ENCODE measurements at regions not wholly inside any gene's neighbourhood (a gene's known extent, or its start where the extent isn't known, plus 50 kb on each side); places are given as distances from the start of the nearest gene placed in this dataset.

DNA sequence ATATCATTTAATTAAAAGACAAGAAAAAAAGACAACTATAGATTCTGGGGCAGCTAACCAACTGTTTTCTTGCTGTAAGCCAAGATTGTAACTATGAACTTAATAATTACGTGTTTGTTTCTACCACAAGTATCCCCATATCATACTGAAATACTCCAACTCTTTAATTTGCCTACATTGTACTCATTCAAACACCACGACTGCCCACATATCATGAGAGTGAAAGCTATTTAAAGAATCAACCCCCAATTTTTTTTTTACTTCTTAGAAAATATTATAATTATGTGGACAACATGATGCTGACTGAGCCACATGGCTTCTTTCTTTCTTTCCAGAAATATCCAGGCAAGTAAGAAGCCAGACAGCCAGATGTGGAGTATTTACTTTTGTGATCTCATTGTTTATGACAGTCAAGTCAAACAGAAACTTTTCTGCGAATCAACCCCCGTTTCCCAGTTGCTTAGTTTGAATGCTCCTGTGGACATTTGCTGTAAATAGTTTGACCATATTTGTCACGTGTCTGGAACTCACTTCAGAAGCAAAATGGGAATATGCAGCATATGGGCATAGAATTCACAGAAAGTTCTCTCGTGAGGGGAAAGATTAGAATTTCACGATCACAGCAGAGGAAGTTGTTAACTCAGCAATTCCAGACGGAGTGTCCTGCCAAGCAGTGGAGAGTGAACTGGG, 126.8 kb upstream of the PSMD7 start:
- Histone ChIP-seq H3K27me3 (ENCODE audit: control insufficient read depth, insufficient read depth, low read length) (no peaks in the 10 kb centered on the region), H3K27ac (ENCODE audit: low read length) (no peak overlapping the region), H3K9ac (ENCODE audit: low read length) (no peak overlapping the region), H3K9me3 (ENCODE audit: control insufficient read depth, low read depth, low read length) (no peaks in the 10 kb centered on the region), H3K36me3 (ENCODE audit: control insufficient read depth, low read depth, low read length) (no peaks in the 10 kb centered on the region), H3K4me1 (ENCODE audit: control insufficient read depth, low read depth, low read length) (no peaks in the 10 kb centered on the region), H3K4me3 (ENCODE audit: low read length) (no peak overlapping the region)

GRCh38 chr16:74169066-74169465, 127.5 kb upstream of the PSMD7 start:
- Histone ChIP-seq H3K9ac (ENCODE audit: low read length) (no peak overlapping the region), H3K27ac (ENCODE audit: low read length) (no peak overlapping the region), H3K4me3 (ENCODE audit: low read length) (no peak overlapping the region), H3K9me3 (ENCODE audit: control insufficient read depth, low read depth, low read length) (no peaks in the 10 kb centered on the region), H3K36me3 (ENCODE audit: control insufficient read depth, low read depth, low read length) (no peaks in the 10 kb centered on the region), H3K27me3 (ENCODE audit: control insufficient read depth, insufficient read depth, low read length) (no peaks in the 10 kb centered on the region), H3K4me1 (ENCODE audit: control insufficient read depth, low read depth, low read length) (no peaks in the 10 kb centered on the region)

- H3K9me3 ChIP-seq (ENCODE audit: control insufficient read depth, low read depth, low read length), result no peaks in the 10 kb centered on the region
- H3K4me3 ChIP-seq (ENCODE audit: low read length), result no peak overlapping the region
- no peaks in the 10 kb centered on the region for H3K27me3 ChIP-seq (ENCODE audit: control insufficient read depth, insufficient read depth, low read length)
Measured at GRCh38 chr16:74168445-74168844, 128.2 kb upstream of the PSMD7 start.

GRCh38 chr16:74166456-74166855, 130.2 kb upstream of the PSMD7 start:
- Histone ChIP-seq H3K27ac (ENCODE audit: low read length) (no peak overlapping the region), H3K4me3 (ENCODE audit: low read length) (no peak overlapping the region), H3K4me1 (ENCODE audit: control insufficient read depth, low read depth, low read length) (no peaks in the 10 kb centered on the region), H3K9me3 (ENCODE audit: control insufficient read depth, low read depth, low read length) (no peaks in the 10 kb centered on the region), H3K9ac (ENCODE audit: low read length) (no peak overlapping the region), H3K27me3 (ENCODE audit: control insufficient read depth, insufficient read depth, low read length) (no peaks in the 10 kb centered on the region), H3K36me3 (ENCODE audit: control insufficient read depth, low read depth, low read length) (no peaks in the 10 kb centered on the region)

More at GRCh38 chr16:74168445-74168844, 128.2 kb upstream of the PSMD7 start:
- Histone ChIP-seq H3K27ac (ENCODE audit: low read length) (no peak overlapping the region), H3K36me3 (ENCODE audit: control insufficient read depth, low read depth, low read length) (no peaks in the 10 kb centered on the region), H3K4me1 (ENCODE audit: control insufficient read depth, low read depth, low read length) (no peaks in the 10 kb centered on the region), H3K9ac (ENCODE audit: low read length) (no peak overlapping the region)

DNA sequence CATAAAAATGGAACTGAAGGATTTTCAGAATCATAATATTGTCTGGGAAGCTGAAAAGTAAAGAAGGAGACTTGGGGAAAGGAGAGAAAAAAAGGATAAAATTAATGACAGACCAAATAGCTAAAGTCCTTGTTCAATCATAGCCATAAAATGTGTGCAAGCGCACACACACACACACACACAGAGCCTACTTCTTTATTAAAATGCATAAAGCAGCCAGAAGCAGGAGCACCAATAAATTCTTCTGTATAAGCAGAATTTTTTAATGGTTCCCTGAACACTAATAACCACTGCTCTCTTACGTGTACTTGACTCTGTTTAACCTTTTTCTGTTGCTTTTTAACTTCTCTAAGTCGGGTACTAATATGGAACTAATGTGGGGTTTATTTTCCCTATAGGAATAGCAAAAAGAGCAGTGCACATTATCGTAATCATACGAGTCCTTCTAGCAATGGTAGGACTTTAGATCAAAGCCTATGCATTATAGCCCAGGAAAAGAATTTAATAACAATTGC, 131.0 kb upstream of the PSMD7 start:
- no peaks in the 10 kb centered on the region for H3K27me3 ChIP-seq (ENCODE audit: control insufficient read depth, insufficient read depth, low read length)
- no peak overlapping the region for H3K9ac ChIP-seq (ENCODE audit: low read length)
- H3K36me3 ChIP-seq (ENCODE audit: control insufficient read depth, low read depth, low read length), result no peaks in the 10 kb centered on the region
- no peak overlapping the region for H3K4me3 ChIP-seq (ENCODE audit: low read length)
- H3K4me1 ChIP-seq (ENCODE audit: control insufficient read depth, low read depth, low read length), result no peaks in the 10 kb centered on the region
- no peak overlapping the region for H3K27ac ChIP-seq (ENCODE audit: low read length)
- peaks cover 6% of the 10 kb centered on the region for H3K9me3 ChIP-seq (ENCODE audit: control insufficient read depth, low read depth, low read length)

DNA sequence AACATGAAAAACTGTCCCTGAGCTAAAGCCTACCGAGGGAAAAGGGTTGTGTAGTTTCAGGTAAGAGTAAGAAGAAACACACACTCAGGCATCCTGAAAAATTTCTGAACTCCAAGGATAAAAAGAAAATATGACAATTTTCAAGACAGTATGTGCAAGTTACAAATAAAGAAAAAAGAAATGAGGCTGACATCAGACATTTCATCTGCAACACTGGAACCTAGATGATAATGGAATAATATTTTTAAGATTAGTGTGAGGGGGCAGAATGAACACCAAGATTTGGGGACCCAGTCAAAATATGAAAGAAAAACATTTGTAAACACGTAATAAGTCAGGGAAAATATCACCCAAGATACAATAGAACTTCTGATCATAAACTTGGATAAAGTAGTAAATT, 135.9 kb upstream of the PSMD7 start:
- Histone ChIP-seq H3K27me3 (ENCODE audit: control insufficient read depth, insufficient read depth, low read length) (no peaks in the 10 kb centered on the region), H3K4me1 (ENCODE audit: control insufficient read depth, low read depth, low read length) (no peaks in the 10 kb centered on the region), H3K27ac (ENCODE audit: low read length) (no peak overlapping the region), H3K36me3 (ENCODE audit: control insufficient read depth, low read depth, low read length) (no peaks in the 10 kb centered on the region), H3K9ac (ENCODE audit: low read length) (no peak overlapping the region), H3K4me3 (ENCODE audit: low read length) (no peak overlapping the region), H3K9me3 (ENCODE audit: control insufficient read depth, low read depth, low read length) (peaks cover 8% of the 10 kb centered on the region)

- no peaks in the 10 kb centered on the region for H3K27me3 ChIP-seq (ENCODE audit: control insufficient read depth, insufficient read depth, low read length)
- H3K4me3 ChIP-seq (ENCODE audit: low read length), result no peak overlapping the region
- H3K36me3 ChIP-seq (ENCODE audit: control insufficient read depth, low read depth, low read length), result no peaks in the 10 kb centered on the region
- H3K9ac ChIP-seq (ENCODE audit: low read length), result no peak overlapping the region
- no peaks in the 10 kb centered on the region for H3K4me1 ChIP-seq (ENCODE audit: control insufficient read depth, low read depth, low read length)
- H3K9me3 ChIP-seq (ENCODE audit: control insufficient read depth, low read depth, low read length), result peaks cover 3% of the 10 kb centered on the region
- H3K27ac ChIP-seq (ENCODE audit: low read length), result no peak overlapping the region
Measured at GRCh38 chr16:74153773-74154172, 142.8 kb upstream of the PSMD7 start.

DNA sequence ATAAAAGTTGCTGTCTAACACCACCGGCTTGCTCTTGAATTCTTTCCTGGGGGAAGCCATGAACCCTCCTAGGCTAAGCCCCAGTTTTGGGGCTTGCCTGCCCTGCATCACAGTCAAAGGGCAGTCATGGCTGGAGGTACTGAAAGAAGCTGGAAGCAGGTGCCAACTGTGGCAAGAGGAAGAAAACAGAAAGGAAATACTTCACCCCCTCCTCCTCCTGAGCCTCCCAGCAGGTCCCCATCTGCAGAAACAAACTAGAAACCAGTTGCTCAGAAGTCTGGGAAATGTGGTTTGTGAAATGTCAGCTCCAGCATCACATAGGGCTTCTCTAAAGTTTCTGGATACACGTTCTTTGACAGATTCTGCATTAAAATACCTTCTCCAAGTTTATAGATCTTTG, 150.0 kb upstream of the PSMD7 start:
- H3K27me3 ChIP-seq (ENCODE audit: control insufficient read depth, insufficient read depth, low read length), result no peaks in the 10 kb centered on the region
- H3K27ac ChIP-seq (ENCODE audit: low read length), result no peak overlapping the region
- H3K4me3 ChIP-seq (ENCODE audit: low read length), result no peak overlapping the region
- H3K9me3 ChIP-seq (ENCODE audit: control insufficient read depth, low read depth, low read length), result peaks cover 3% of the 10 kb centered on the region
- no peak overlapping the region for H3K9ac ChIP-seq (ENCODE audit: low read length)
- H3K36me3 ChIP-seq (ENCODE audit: control insufficient read depth, low read depth, low read length), result no peaks in the 10 kb centered on the region
- no peaks in the 10 kb centered on the region for H3K4me1 ChIP-seq (ENCODE audit: control insufficient read depth, low read depth, low read length)

GRCh38 chr16:74143171-74143570, 153.4 kb upstream of the PSMD7 start:
- H3K4me1 ChIP-seq (ENCODE audit: control insufficient read depth, low read depth, low read length), result no peaks in the 10 kb centered on the region
- H3K9ac ChIP-seq (ENCODE audit: low read length), result no peak overlapping the region
- H3K36me3 ChIP-seq (ENCODE audit: control insufficient read depth, low read depth, low read length), result no peaks in the 10 kb centered on the region
- no peak overlapping the region for H3K27ac ChIP-seq (ENCODE audit: low read length)
- no peaks in the 10 kb centered on the region for H3K27me3 ChIP-seq (ENCODE audit: control insufficient read depth, insufficient read depth, low read length)
- H3K4me3 ChIP-seq (ENCODE audit: low read length), result no peak overlapping the region
- H3K9me3 ChIP-seq (ENCODE audit: control insufficient read depth, low read depth, low read length), result peaks cover 6% of the 10 kb centered on the region

DNA sequence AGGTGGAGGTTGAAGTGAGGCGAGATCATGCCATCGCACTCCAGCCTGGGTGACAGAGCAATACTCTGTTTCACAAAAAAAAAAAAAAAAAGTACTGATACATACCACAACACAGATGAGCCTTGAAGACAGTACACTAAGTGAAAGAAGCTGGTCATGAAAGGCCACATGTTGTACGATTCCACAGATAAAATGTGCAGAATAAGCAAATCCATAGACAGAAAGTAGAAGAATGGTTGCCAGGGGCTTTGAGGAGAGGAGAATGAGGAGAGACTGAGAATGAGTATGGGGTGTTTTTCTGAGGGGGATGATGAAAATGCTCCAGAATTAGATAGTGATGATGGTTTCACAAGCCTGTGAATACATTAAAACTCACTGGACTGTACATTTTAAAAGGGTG, 155.6 kb upstream of the PSMD7 start:
- Histone ChIP-seq H3K36me3 (ENCODE audit: control insufficient read depth, low read depth, low read length) (no peaks in the 10 kb centered on the region), H3K27ac (ENCODE audit: low read length) (no peak overlapping the region), H3K4me1 (ENCODE audit: control insufficient read depth, low read depth, low read length) (no peaks in the 10 kb centered on the region), H3K9ac (ENCODE audit: low read length) (no peak overlapping the region), H3K4me3 (ENCODE audit: low read length) (no peak overlapping the region), H3K27me3 (ENCODE audit: control insufficient read depth, insufficient read depth, low read length) (no peaks in the 10 kb centered on the region), H3K9me3 (ENCODE audit: control insufficient read depth, low read depth, low read length) (peaks cover 6% of the 10 kb centered on the region)

GRCh38 chr16:74140557-74140956, 156.1 kb upstream of the PSMD7 start:
- H3K27me3 ChIP-seq (ENCODE audit: control insufficient read depth, insufficient read depth, low read length), result no peaks in the 10 kb centered on the region

DNA sequence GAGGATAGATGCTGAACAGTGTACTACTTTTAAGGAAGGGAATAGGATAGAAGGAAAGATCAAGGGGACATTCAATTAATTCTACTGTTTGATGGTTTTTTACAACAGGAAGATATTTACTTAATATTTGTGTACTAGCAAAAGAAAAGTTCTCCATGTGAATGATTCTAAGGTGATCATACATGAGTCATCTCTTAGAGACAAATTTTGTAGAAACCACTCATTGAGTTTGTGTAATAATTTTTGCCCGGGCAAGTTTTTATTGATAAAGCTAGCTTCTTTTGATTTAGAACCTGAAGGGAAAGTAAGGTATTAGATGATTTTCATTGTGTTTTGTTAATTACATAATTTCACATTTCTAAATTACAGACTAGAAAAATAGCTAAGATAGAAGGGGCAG, 172.8 kb upstream of the PSMD7 start:
- peaks cover 7% of the 10 kb centered on the region for H3K9me3 ChIP-seq (ENCODE audit: control insufficient read depth, low read depth, low read length)
- H3K4me1 ChIP-seq (ENCODE audit: control insufficient read depth, low read depth, low read length), result no peaks in the 10 kb centered on the region
- H3K27ac ChIP-seq (ENCODE audit: low read length), result no peak overlapping the region
- no peaks in the 10 kb centered on the region for H3K36me3 ChIP-seq (ENCODE audit: control insufficient read depth, low read depth, low read length)
- no peaks in the 10 kb centered on the region for H3K27me3 ChIP-seq (ENCODE audit: control insufficient read depth, insufficient read depth, low read length)
- no peak overlapping the region for H3K4me3 ChIP-seq (ENCODE audit: low read length)
- no peak overlapping the region for H3K9ac ChIP-seq (ENCODE audit: low read length)

More at GRCh38 chr16:74140557-74140956, 156.1 kb upstream of the PSMD7 start:
- Histone ChIP-seq H3K9ac (ENCODE audit: low read length) (no peak overlapping the region), H3K36me3 (ENCODE audit: control insufficient read depth, low read depth, low read length) (no peaks in the 10 kb centered on the region), H3K27ac (ENCODE audit: low read length) (no peak overlapping the region), H3K9me3 (ENCODE audit: control insufficient read depth, low read depth, low read length) (peaks cover 6% of the 10 kb centered on the region), H3K4me1 (ENCODE audit: control insufficient read depth, low read depth, low read length) (no peaks in the 10 kb centered on the region), H3K4me3 (ENCODE audit: low read length) (no peak overlapping the region)

Data from iPS-18a (cell line).